HL-60/S4 treated with phorbol 12-myristate 13-acetate at 8.2 ng/mL for 4 days and 3 days (cell line): ENCODE measurements at regions not wholly inside any gene's neighbourhood (a gene's known extent, or its start where the extent isn't known, plus 50 kb on each side); places are given as distances from the start of the nearest gene placed in this dataset.
"Not testable (repeated sequence)": the region's sequence is repeated elsewhere in the genome, so short reads cannot be mapped to it uniquely, and the experiment has no call there.

Source experiments
- in situ Hi-C: fragments of 300-500 bp; cut with MboI; formaldehyde crosslinking; loops from 2 replicates; pipeline ENCODE4 v1.15.0; 2022; ENCODE audit warnings: low sequenced_read_pairs

DNA sequence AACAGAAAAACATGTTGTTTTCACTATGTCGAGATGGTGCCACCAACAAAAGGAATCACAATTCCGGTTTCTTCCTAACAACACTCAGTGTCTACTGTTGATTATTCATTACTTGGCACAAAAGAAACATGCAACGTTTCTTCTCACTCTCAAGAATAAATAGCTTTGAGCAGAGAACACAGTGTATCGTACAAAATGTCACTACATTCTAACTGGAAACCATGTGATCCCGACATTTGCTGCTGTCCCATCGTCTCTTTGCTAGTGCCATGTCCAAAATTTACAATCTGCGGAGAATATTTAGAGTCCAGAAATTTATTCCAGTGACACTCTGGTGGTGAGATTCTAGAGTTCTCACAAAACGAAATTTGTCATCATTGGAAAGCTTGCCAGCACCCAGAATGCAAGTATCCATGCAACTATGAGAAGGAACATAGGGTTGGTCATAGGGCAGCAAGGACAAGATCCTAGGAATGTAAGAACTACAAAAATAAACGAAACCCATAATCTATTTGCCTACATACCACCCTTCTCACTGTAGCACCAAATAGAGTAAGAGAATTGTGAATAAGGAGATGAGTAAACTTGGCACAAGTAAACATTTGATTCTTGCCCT is 505.1 kb downstream of the LTN1 start:
- in situ Hi-C loops, result no loop called here

DNA sequence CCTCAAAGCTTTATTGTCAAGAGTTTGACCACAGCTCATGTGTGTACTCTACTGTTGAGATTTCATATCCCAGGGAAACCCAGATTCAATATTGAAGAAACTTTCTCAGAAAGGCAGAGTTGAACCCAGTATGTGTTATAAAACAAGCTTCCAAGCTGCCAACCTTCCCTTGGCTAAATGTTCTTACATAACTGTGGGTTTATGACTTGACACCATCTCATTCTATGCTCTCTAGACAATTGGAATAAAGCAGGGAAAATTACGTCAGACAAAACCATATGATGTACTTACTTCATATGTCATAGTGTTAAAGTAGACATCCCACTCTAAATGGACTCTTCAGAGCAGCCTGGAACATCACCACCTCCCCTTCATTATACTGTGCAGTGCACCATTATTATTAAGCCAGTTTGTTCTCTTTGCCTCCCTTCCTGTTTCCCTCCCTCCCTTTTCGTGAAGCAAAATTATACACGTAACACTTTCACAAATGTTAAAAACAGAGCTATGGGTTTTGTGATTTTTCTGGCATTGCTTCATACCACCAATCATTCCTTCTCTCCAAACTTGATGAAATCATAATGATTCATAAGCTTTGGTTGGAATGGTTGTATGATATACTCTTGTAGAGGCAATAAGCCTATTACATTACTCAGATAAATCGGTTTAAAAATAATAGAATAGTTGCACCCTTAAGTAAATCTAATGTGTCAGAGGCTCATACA is 507.2 kb downstream of the LTN1 start:
- in situ Hi-C loops, result no loop called here

DNA sequence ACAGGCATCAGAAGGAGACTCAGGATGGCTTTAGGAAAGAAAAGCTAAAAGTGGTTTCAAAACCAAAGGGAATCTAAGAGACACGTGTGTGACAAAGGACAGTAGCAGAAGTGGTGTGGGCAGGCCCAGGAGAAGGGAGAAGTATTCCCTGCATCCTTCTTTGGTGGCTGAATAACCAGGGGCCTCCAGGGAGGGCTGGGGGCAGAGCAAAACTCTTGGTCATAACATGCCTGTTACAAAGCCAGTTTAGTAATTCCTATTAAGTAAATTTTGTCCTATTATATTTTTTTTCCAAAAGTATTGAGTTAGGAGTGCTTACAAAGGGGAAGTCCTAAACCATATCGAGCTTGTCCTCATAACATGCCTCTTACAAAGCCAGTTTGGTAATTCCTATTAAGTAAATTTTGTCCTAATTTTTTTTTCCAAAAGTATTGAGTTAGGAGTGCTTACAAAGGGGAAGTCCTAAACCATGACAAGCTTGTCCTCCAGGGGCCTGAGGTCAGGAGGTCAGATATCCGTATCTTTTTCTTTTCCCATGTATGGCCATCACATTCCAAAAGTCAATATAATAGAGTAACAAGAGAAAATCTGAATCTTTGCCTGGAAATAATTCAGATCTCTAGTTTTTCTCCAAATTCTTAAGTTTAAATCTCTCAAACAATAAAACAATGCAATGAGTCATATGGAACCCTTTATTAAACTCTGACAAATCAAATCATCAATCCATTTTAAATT is 509.2 kb downstream of the LTN1 start:
- in situ Hi-C loops, result no loop called here

DNA sequence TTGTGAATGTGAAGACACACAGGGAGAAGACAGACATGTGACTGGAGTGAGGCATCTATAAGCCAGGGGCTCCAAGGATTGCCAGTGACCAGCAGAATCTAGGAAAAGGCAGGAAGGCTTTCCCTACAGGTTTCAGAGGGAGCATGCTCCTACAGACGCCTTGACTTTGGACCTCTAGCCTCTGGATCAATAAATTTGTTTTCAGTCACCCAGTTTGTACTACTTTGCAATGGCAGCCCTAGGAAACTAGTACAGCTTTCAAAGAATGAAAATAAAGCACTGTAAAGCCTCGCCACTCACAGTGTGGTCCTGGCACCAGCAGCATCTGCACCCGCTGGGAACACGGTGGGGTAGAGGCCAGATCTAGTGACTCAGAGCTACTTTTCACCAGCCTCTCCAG is 510.0 kb downstream of the LTN1 start:
- in situ Hi-C loops, result no loop called here

DNA sequence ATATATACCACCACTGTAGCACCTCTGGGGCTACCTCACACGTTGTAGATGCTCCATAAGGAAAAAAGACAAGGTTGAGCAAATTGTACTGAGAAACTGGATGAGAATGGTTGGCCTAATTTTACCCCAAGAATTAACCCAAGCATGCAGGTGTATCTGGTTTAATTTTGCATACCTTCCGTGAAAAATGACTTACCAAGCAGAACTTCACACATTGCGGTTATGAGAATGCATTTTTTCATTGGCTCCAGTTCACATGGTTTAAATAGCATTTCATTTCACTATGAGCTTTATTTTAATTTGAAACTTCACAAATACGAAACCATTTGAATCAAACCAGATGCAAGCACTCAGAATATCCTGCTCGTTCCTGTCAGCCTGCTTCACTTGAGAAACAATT is 512.2 kb downstream of the LTN1 start:
- in situ Hi-C loops, result no loop called here

DNA sequence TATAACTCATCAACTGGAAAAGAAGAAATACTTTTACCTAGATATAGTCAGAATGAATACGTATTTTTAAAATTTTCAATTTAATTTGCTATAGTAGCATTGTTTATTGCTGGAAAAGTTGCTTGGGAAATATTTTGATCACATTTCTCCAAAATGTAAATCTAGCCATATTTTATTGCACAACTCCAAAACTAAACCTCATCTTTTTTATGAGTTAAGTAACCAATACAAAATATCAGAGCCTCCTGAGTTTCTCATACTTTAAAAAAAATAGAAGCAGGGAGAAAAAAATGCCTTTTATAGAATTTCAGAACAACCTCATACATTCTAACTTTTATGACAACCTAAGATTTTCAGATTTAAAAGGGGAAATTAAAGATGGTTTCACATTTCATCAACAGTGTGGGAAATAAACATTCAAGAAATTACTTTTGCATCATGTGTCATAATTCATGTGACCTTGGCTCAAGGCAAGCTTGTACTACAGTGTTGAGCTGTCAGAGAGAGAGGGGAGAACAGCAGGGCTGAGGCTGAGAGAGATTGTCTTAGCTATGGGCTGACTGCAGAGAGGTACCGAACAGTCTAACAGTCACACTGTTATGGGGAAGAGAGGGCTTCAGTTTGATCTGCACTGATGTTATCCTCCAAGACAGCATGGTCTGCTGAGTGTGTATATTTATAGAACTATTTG is 519.0 kb downstream of the LTN1 start:
- in situ Hi-C loops, result no loop called here

DNA sequence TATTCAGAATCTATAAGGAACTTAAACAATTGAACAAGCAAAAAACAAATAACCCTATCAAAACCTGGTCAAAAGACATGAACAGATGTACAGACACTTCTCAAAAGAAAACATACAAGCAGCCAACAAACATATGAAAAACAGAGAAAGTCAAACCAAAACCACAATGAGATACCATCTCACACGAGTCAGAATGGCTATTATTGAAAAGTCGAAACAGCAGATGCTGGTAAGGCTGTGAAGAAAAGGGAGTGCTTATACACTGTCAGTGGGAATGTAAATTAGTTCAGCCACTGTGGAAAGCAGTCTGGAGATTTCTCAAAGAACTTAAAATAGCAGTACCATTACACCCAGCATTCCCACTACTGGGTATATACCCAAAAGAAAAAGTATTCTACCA is 520.1 kb downstream of the LTN1 start:
- in situ Hi-C loops, result not testable (repeated sequence)

DNA sequence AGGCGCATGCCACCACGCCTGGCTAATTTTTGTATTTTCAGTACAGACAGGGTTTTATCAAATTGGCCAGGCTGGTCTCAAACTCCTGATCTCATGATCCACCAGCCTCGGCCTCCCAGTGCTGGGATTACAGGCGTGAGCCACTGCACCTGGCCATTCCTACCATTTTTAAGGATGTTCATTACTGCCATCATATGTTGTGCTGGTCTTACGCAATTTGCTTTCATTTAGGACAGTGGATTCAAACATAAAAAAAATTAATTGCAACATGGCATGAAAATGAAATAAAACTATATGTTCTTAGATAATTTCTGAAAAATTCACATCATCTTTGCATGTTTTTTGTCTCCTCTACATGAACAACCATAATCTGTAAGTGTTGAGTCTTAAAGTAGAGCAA is 527.7 kb downstream of the LTN1 start:
- in situ Hi-C loops, result no loop called here

DNA sequence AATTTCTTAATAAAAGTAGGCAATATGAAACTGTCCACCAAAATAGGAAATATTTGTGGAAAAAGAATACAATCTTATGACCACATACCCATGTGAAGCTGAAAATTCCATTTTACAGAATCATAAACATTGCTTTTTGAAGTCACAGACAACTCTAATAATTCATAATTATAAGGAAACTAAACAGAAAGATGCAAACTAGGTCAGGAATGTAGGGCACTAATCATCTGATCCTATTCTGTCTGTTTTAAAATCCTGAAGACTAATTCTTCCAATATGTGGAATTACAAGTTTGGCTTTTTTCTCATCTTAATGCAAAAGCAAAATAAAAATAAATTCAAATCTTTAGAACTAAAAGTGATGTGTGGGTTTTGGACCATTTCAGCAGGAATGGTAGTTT is 528.6 kb downstream of the LTN1 start:
- in situ Hi-C loops, result no loop called here

DNA sequence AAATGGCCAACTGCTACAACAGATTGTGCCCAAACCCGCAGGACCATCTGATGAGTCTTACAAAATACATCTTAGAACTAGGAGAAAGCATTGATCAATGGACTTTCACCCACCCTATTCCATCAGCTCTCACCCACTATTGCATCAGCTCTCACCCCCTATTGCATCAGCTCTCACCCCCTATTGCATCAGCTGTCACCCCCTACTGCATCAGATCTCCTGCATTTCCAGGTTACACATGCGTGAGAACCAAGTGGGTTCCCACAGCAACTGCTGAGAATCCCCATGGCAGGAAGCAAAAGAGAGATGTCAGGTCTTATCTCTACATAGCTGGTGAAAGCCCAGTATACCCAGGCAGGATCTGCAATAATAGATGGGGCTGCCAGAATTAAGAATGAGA is 533.5 kb downstream of the LTN1 start:
- in situ Hi-C loops, result no loop called here

DNA sequence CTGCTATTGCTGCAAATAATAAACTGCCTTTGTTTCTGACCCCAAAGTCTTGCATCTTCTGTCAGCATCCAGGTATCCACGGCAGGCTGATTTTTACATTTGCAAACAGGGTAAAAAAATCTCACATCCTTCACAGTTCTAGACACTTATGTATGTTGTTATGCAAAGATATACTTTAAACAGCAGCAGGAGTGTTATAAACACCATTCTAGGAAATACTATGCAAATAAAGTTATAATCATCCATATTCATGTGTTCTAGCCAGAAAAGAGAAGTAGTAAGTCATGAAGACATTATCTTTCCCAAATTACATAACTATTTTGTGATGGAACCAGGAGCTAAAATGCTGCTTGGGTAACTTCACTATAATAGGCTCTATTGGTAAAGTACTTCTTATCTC is 534.2 kb downstream of the LTN1 start:
- in situ Hi-C loops, result no loop called here

DNA sequence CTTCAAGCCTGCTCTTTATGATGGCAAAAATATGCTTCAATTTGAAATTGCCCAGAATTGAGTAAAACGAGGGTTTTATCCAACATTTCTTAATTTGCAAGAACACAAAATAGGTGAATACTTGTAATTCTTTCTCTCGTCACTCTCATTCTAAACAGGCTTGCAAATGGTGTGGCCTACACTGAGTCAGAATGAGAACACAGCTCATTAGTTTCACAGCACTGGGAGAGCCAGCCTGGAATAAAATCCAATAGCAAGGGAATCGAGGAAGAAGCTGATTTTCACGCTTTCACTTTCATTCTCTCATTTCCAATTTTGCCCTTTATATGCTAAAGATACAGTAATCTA is 537.5 kb downstream of the LTN1 start:
- in situ Hi-C loops, result no loop called here

DNA sequence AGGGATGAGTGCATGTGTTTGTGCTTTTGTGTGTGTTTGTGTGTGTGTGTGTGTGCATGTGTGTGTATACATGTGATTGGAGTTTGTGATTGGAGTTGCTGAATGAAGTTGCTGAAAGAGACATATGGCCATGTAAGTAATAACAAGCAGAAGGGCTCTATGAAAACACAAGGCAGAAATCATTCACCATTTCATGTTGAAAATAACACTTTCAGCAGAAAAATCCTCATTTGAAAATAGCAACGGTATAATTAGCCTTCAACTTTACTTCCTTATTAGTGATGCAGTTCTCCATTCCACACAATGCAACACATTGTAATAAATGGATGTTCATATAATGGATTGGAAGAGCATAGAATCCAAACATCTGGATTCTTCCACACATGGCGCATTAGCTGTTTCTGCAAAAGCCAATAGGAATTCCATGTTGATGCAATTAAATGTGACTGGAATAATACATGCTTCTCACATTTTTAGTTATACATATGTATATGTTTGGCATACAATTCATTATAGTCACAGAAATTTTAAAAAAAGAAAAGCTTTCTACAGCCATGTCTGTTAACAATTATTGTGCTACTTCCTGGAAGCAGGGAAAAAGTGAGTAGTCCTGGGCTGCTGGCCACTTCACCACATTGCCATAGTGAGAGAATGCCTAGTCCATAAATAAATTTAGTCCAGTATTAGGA is 538.0 kb downstream of the LTN1 start:
- in situ Hi-C loops, result no loop called here

DNA sequence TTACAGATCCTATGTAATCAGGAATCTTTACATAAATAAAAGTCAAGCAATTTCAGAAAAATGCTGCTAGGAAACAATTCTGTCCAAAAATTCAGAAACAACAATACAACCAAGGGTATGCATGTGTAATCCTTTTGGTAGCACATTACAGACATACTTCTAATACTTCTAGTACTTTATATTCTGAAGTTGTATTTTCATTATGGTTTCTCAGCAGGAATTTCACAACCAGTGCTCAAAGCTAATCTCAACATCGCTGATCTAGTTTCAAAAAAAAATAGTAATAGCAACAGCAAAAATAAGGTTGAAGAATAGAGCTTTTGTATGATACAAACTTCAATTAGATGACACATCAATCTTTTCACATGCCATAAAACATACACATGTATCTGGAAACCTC is 545.2 kb downstream of the LTN1 start:
- in situ Hi-C loops, result no loop called here

DNA sequence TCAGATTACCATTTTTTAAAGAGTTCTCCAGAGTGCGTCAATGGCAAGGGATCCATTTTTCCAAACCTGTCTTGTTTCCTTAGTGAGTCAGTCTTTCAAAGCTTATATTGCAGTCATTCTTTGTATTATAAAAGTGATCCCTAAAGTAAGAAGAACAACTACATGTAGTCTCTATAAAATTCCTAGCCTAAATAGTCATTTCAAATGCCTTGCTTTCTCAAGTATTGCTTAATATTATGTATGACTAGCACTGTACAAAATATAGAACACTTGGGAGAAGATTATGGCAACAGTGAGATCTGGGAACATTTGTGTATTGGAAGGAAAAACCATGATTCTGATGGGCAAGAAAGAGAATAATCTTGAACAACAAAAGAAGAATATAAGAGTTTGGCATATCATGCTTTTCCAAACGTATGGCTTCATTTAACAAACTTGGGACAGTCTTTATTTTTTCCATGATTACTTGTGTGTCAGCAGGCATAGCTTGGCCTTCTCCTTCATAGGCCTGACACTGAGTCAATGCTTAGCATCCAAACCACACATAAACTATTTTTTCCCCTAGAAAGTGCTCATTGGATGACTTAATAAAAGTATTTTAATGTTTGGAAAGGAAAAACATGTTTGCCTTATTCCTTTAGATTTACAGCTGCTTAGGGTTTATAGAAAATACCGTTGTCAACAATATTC is 547.4 kb downstream of the LTN1 start:
- in situ Hi-C loops, result no loop called here

DNA sequence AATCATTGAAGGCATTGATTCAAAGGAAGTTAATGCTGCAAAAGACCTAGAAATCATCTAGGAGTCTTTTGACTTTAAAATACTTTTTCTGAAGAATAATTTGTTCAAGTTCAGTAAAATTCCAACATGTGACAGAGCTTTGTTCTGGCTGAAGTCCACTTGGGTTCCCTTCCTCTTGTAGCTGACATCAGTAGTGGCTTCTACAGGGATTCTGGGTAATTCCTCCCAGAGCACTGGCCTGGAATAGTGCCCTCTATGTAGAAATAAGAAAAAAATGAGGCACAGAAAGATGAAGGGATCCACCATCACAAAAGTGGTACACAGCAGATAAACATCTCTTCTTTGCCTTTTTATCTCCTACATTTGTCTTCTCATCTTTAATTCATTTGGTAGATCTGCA is 548.1 kb downstream of the LTN1 start:
- in situ Hi-C loops, result no loop called here

DNA sequence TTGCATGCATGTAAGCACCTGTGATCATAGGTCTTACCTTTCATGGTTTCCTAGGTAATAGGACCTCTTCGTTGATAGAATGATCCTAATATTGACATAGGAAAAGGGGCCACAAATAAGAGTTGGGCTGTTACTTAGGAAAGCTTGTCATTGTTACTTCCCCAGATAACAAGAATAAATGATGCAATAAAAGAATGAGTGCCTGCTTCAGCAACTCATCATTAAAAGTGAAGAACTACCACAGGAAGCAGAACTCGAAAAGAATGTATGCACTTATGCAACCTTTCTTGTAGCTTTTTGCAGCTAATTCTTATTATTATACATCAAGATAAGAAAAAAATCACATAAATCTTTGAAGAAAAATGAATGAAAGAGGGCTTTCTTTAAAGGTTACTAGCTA is 548.6 kb downstream of the LTN1 start:
- in situ Hi-C loops, result no loop called here

DNA sequence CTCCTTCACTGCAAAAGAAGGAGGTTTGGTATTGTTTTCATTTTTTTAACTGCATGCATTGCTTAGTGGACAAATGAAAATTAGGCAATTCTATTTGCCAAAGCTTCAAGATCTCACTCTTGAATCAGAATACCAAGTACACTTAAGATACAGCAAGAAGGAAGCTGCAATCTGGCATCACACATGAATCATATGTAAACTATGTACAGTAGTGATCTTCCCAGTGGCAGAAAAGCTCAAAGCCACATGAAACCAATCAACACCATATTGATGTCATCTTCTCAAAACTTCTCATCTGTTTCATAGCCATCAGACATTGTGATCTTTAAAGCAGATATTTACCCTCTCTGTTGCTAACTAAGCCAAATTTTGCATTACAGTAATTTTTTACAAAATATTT is 550.1 kb downstream of the LTN1 start:
- in situ Hi-C loops, result no loop called here

DNA sequence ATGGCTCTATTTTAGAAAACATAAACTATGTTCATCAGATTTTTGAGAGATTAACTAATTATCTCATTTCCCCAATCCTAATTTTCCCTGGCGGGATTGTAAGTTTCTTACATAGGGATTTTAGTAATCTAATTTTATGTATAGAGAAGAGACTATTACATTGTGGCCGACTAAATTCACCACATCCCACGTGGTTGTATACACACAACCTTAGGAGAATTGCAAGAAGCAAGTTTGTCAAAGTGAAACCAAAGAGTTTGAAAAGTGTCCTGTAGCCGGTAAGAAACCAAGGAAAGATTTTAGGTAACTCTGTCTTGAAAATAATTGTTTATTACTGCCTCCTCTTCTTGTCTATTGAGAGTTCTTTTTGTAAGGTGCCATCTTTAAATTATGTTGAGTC is 550.6 kb downstream of the LTN1 start:
- in situ Hi-C loops, result no loop called here

DNA sequence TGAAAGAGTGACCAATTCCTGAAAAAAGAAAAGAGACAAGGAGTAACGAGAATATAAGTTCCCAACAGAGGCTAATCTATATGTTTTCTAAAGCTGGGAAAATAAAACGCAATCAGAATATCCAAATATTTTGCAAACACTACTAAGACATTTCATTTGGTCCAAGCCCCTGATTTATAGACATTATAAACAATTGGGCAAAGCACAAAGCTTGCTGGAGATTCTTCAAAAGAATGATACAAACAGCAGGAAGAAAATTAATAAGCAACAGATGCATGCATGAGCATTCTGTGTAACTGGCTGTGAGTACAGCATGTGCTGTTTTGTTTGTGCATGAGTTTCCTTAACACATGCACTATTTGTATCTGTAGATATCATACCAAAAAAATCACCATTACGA is 552.9 kb downstream of the LTN1 start:
- in situ Hi-C loops, result no loop called here

DNA sequence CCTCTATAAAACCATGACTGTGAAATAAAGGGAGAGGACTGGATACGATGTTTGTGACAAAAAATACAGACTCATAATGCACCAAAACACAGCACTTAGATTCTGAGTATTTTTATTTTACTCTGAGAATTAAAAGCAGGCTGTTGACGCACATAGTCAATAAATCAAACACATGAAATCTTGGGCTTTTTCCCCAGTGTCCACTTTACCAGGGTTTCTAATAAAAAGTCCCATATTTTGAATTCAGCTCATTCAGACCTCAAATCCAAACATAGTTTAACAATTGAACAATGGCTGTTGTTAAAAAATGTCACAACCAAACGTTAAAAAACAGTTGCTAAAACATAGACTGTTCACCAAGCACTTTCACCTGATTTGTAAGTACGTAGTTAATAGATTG is 553.4 kb downstream of the LTN1 start:
- in situ Hi-C loops, result no loop called here
